Activated naive CD8-positive, alpha-beta T cell treated with anti-CD3 and anti-CD28 coated beads, Interleukin-2, amount 50 U/mL, for 24 hours (primary cell): ENCODE measurements at regions not wholly inside any gene's neighbourhood (a gene's known extent, or its start where the extent isn't known, plus 50 kb on each side); places are given as distances from the start of the nearest gene placed in this dataset.
A peak's percentile ranks its signal among the peaks of the same experiment; 100 is the strongest.

Experiments
- ATAC-seq: fragments of 150-1000 bp; cut with Tn5 transposase; one replicate; pipeline ENCODE4 v1.10.0; 2021
- DNase-seq: peaks from one replicate; pipeline ENCODE4 v3.0.0; 2021
- H3K27ac Mint-ChIP-seq: one replicate; pipeline ENCODE4 v1.8.0; 2021; ENCODE audit warnings: mild to moderate bottlenecking, mixed read lengths
- H3K27me3 Mint-ChIP-seq: one replicate; pipeline ENCODE4 v1.8.0; 2021; ENCODE audit warnings: mixed read lengths
- H3K36me3 Mint-ChIP-seq: one replicate; pipeline ENCODE4 v1.8.0; 2021; ENCODE audit warnings: low read depth, mixed read lengths
- H3K4me1 Mint-ChIP-seq: one replicate; pipeline ENCODE4 v1.8.0; 2021; ENCODE audit warnings: mixed read lengths
- H3K4me3 Mint-ChIP-seq: one replicate; pipeline ENCODE4 v1.8.0; 2021; ENCODE audit warnings: mild to moderate bottlenecking, moderate library complexity, mixed read lengths
- H3K9me3 Mint-ChIP-seq: one replicate; pipeline ENCODE4 v1.8.0; 2021; ENCODE audit warnings: mixed read lengths

GRCh38 chr18:73918816-73919215 is 228.8 kb downstream of the FBXO15 start:
- Mint-ChIP-seq H3K9me3 (no peaks in the 10 kb centered on the region), H3K27ac (no peak overlapping the region), H3K27me3 (peaks cover 8% of the 10 kb centered on the region), H3K4me3 (no peak overlapping the region), H3K4me1 (no peaks in the 10 kb centered on the region), H3K36me3 (no peaks in the 10 kb centered on the region)
- DNase-seq (no peak), ATAC-seq (no peak)

GRCh38 chr18:73917046-73917445 is 230.6 kb downstream of the FBXO15 start:
- H3K9me3 Mint-ChIP-seq: no peaks in the 10 kb centered on the region
- DNase-seq (no peak), ATAC-seq (no peak)
- H3K27me3 Mint-ChIP-seq: peaks cover 9% of the 10 kb centered on the region
- H3K4me1 Mint-ChIP-seq: no peaks in the 10 kb centered on the region
- no peaks in the 10 kb centered on the region for H3K36me3 Mint-ChIP-seq
- H3K27ac Mint-ChIP-seq: no peak overlapping the region
- H3K4me3 Mint-ChIP-seq: no peak overlapping the region

GRCh38 chr18:73913505-73913904 is 234.1 kb downstream of the FBXO15 start:
- Mint-ChIP-seq H3K4me1 (no peaks in the 10 kb centered on the region), H3K27me3 (peaks cover 8% of the 10 kb centered on the region), H3K9me3 (no peaks in the 10 kb centered on the region), H3K36me3 (no peaks in the 10 kb centered on the region), H3K27ac (no peak overlapping the region), H3K4me3 (no peak overlapping the region)
- DNase-seq: no peak
- ATAC-seq: no peak

- Mint-ChIP-seq H3K36me3 (no peaks in the 10 kb centered on the region), H3K27ac (no peak overlapping the region), H3K27me3 (peaks cover 8% of the 10 kb centered on the region), H3K9me3 (no peaks in the 10 kb centered on the region), H3K4me1 (no peaks in the 10 kb centered on the region), H3K4me3 (no peak overlapping the region)
- no peak for ATAC-seq
- DNase-seq: no peak
These were observed 239.3 kb downstream of the FBXO15 start for GRCh38 chr18:73908323-73908722.

- H3K27ac Mint-ChIP-seq: no peak overlapping the region
- H3K4me1 Mint-ChIP-seq: no peaks in the 10 kb centered on the region
- ATAC-seq (no peak), DNase-seq (no peak)
- no peaks in the 10 kb centered on the region for H3K36me3 Mint-ChIP-seq
- H3K9me3 Mint-ChIP-seq: no peaks in the 10 kb centered on the region
- H3K4me3 Mint-ChIP-seq: no peak overlapping the region
- H3K27me3 Mint-ChIP-seq: peaks cover 3% of the 10 kb centered on the region
These were observed 246.1 kb downstream of the FBXO15 start for GRCh38 chr18:73901566-73901965.

- no peaks in the 10 kb centered on the region for H3K9me3 Mint-ChIP-seq
- no peaks in the 10 kb centered on the region for H3K36me3 Mint-ChIP-seq
- no peak overlapping the region for H3K4me3 Mint-ChIP-seq
- no peak overlapping the region for H3K27ac Mint-ChIP-seq
- H3K27me3 Mint-ChIP-seq: peaks cover 3% of the 10 kb centered on the region
- no peak for DNase-seq
- H3K4me1 Mint-ChIP-seq: no peaks in the 10 kb centered on the region
- no peak for ATAC-seq
These were observed 246.5 kb downstream of the FBXO15 start for GRCh38 chr18:73901151-73901550.

- ATAC-seq: no peak
- DNase-seq: no peak
- Mint-ChIP-seq H3K9me3 (no peaks in the 10 kb centered on the region), H3K4me1 (no peaks in the 10 kb centered on the region), H3K27me3 (peaks cover 3% of the 10 kb centered on the region), H3K36me3 (no peaks in the 10 kb centered on the region), H3K4me3 (no peak overlapping the region), H3K27ac (no peak overlapping the region)
These were observed 247.4 kb downstream of the FBXO15 start for GRCh38 chr18:73900106-73900835.

GRCh38 chr18:73897517-73897916 is 250.1 kb downstream of the FBXO15 start:
- DNase-seq (no peak), ATAC-seq (no peak)
- Mint-ChIP-seq H3K4me1 (peaks cover 4% of the 10 kb centered on the region), H3K36me3 (no peaks in the 10 kb centered on the region), H3K27me3 (peaks cover 5% of the 10 kb centered on the region), H3K9me3 (no peaks in the 10 kb centered on the region), H3K4me3 (no peak overlapping the region), H3K27ac (no peak overlapping the region)

- no peaks in the 10 kb centered on the region for H3K36me3 Mint-ChIP-seq
- no peak overlapping the region for H3K27ac Mint-ChIP-seq
- DNase-seq: no peak
- peaks cover 4% of the 10 kb centered on the region for H3K4me1 Mint-ChIP-seq
- H3K4me3 Mint-ChIP-seq: no peak overlapping the region
- peaks cover 5% of the 10 kb centered on the region for H3K27me3 Mint-ChIP-seq
- no peaks in the 10 kb centered on the region for H3K9me3 Mint-ChIP-seq
- no peak for ATAC-seq
These were observed 250.9 kb downstream of the FBXO15 start for GRCh38 chr18:73896685-73897084.

GRCh38 chr18:73895701-73896100 is 251.9 kb downstream of the FBXO15 start:
- Mint-ChIP-seq H3K4me1 (peaks cover 4% of the 10 kb centered on the region), H3K27me3 (peaks cover 5% of the 10 kb centered on the region), H3K27ac (no peak overlapping the region), H3K36me3 (no peaks in the 10 kb centered on the region), H3K4me3 (no peak overlapping the region), H3K9me3 (no peaks in the 10 kb centered on the region)
- ATAC-seq (no peak), DNase-seq (no peak)

GRCh38 chr18:73893880-73894279 is 253.8 kb downstream of the FBXO15 start:
- Mint-ChIP-seq H3K4me1 (peaks cover 4% of the 10 kb centered on the region), H3K27ac (no peak overlapping the region), H3K4me3 (no peak overlapping the region), H3K27me3 (peaks cover 5% of the 10 kb centered on the region), H3K36me3 (no peaks in the 10 kb centered on the region), H3K9me3 (no peaks in the 10 kb centered on the region)
- DNase-seq (no peak), ATAC-seq (peak; percentile 58)

- Mint-ChIP-seq H3K4me3 (no peak overlapping the region), H3K4me1 (peaks cover 4% of the 10 kb centered on the region), H3K9me3 (no peaks in the 10 kb centered on the region), H3K27ac (no peak overlapping the region), H3K36me3 (no peaks in the 10 kb centered on the region), H3K27me3 (peaks cover 3% of the 10 kb centered on the region)
- DNase-seq (no peak), ATAC-seq (no peak)
These were observed 255.8 kb downstream of the FBXO15 start for GRCh38 chr18:73891572-73892421.

- no peaks in the 10 kb centered on the region for H3K4me1 Mint-ChIP-seq
- DNase-seq: no peak
- H3K36me3 Mint-ChIP-seq: no peaks in the 10 kb centered on the region
- H3K9me3 Mint-ChIP-seq: no peaks in the 10 kb centered on the region
- no peak overlapping the region for H3K4me3 Mint-ChIP-seq
- ATAC-seq: no peak
- peaks cover 3% of the 10 kb centered on the region for H3K27me3 Mint-ChIP-seq
- no peak overlapping the region for H3K27ac Mint-ChIP-seq
These were observed 259.1 kb downstream of the FBXO15 start for GRCh38 chr18:73888565-73888964.

- Mint-ChIP-seq H3K4me3 (no peak overlapping the region), H3K27me3 (peaks cover under 1% of the 10 kb centered on the region), H3K4me1 (no peaks in the 10 kb centered on the region), H3K36me3 (no peaks in the 10 kb centered on the region), H3K27ac (no peak overlapping the region), H3K9me3 (no peaks in the 10 kb centered on the region)
- ATAC-seq: no peak
- DNase-seq: no peak
These were observed 259.8 kb downstream of the FBXO15 start for GRCh38 chr18:73887801-73888200.

GRCh38 chr18:73884868-73885267 is 262.8 kb downstream of the FBXO15 start:
- Mint-ChIP-seq H3K36me3 (no peaks in the 10 kb centered on the region), H3K27ac (no peak overlapping the region), H3K4me3 (no peak overlapping the region), H3K4me1 (no peaks in the 10 kb centered on the region), H3K9me3 (no peaks in the 10 kb centered on the region), H3K27me3 (no peaks in the 10 kb centered on the region)
- no peak for ATAC-seq
- no peak for DNase-seq
